Spleen (tissue), 7 donors: ENCODE measurements at regions not wholly inside any gene's neighbourhood (a gene's known extent, or its start where the extent isn't known, plus 50 kb on each side); places are given as distances from the start of the nearest gene placed in this dataset.

Experiments used
- CTCF ChIP-seq, 11 experiments: fragments of 200-600 bp in 7 of 11; fragments of 450-650 bp in 4 of 11; sonication (generic) in 4 of 11; IDR thresholded peaks in 8 of 11; conservative IDR thresholded peaks in 3 of 11; 1 replicate in 7 of 11; 2 replicates in 4 of 11; pipeline versions ENCODE4 v1.4.0 to v1.8.0; 2016 to 2021; ENCODE audit warnings: antibody characterized with exemption in 11 of 11, inconsistent platforms in 4 of 11, mild to moderate bottlenecking in 1 of 11
- POLR2A ChIP-seq, 3 donors: fragments of 450-650 bp; IDR thresholded peaks; one replicate each; pipeline ENCODE4 v1.5.1; 2017; ENCODE audit warnings: antibody characterized with exemption in 3 of 3, mild to moderate bottlenecking in 1 of 3
- POLR2AphosphoS5 ChIP-seq, 3 donors: sonication (generic); formaldehyde crosslinking; IDR thresholded peaks; one replicate each; pipeline ENCODE4 v1.5.1; 2017; ENCODE audit warnings: antibody characterized with exemption in 3 of 3
- donor health status: DM: no; HTN: no; CAD: no; lungs with moderate emphysema.
- donor health status: DM: no; HTN: no; CAD: no.
- donor health status: DM: no; HTN: no; CAD: no.

GRCh38 chr4:182994171-182994570 lies 77.0 kb upstream of the DCTD start:
- TF ChIP-seq CTCF (IDR thresholded peaks at IDR 0.05 in 8 of 11, conservative IDR thresholded peaks at IDR 0.05 in 3 of 11): no peak
- TF ChIP-seq POLR2A (IDR thresholded peaks at IDR 0.05): no peak
- no peak for TF ChIP-seq POLR2AphosphoS5 (IDR thresholded peaks at IDR 0.05)
